HUDEP-2 (cell line): ENCODE measurements at regions not wholly inside any gene's neighbourhood (a gene's known extent, or its start where the extent isn't known, plus 50 kb on each side); places are given as distances from the start of the nearest gene placed in this dataset.

Experiments
- DNase-seq, 76 experiments: peaks; one replicate each; lab custom pipeline; 2025; ENCODE audit not compliant: unreplicated experiment in 76 of 76; lab: John Stamatoyannopoulos, UW

DNA sequence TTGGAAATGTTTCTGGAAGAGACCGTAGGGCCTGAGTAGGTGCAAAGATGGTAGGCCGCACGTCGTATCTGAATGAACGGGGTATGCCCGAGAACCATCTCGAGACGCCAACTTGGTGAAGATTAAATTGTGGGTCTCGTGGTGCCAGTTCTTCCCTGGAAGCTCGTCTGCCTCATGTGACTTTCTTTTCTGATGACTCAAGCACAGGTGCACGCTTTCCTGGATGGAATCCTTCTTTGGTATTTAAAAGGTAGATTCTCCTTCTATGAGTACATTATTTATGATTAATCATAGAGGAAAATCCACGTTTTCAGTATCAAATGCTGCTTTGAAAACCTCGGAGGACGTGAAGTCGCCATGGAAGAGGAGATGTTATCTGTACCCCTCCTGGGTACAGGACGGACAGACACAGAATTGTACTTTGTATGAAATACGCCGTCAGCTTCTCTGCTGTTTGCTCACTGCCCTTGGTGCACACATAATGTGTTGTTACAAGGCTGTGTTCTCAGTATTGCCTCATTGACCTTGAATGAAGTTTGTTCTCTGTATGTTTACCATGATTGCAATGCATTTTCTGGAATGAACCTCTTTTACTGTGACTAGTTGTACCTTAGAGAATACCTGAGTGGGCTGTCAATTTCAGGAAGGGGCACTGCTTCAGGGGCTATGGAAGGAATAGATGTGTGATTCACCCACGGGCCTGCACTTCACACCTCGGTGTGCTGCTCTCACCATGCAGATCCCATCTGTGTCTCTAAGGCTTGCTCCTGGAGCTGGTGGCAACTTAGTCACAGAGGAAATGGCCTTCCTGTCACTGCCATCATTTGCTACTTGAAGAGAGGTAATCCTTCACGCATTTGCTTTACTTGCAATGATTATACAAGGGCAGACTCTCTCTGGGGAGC is 137.3 kb upstream of the RTL1 start:
- no peak for DNase-seq

DNA sequence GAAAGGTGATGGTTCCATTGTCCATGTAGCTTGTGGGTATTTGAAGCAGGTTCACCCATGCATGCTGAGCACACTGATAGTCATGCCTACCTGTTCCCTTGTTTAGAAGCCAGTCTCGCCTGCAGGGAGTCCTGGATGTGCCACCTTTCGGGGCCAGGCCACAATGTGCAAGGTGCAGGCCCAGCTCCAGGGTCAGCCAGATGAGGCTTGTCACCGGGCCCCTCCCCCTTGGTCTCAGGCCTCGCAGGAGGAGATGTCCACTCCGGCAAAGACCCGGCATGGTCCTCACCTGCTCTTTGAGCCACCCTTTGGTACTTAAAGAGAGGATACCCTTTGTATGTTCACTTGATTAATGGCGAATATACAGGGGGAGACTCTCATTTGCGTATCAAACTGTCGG is 140.4 kb upstream of the RTL1 start:
- no peak for DNase-seq

DNA sequence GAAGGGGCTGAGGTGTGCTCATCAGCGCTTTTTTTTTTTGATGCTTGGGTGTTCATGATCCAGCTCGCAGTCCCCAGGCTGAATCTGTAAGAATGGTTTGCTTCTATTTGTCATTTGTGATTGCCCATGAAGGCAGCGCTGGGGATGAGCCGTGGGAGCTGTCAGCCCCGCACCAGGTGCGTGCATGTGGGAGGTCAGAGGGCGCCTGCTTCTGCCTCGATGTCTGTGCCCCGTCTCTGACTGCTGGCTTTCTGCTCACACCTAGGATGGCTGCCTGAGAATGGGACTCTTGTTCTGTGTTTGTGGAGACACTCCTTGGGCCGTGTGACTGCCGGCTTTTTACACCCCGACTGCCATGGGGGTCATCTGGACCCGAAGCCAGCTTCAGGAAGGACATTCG is 141.2 kb upstream of the RTL1 start:
- DNase-seq, result no peak

DNA sequence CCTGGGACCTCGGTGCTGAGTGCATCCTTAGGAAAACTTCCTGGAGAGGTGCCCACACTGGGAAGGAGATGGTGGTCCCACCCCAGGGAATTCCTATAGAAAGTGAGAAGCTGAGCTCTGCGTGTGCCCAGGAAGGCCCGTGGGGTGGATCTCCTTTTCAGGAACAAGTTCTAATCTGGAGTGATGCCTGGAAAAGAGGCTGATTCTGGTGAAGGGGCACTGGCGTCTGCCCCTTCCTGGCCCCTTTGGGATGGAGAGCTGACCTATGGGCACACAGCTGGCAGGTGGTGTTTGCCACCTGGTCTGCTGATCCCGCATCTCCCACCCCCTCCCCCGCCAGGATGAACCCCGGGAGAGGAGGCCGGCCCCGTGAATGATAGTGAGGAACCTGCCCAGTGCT is 142.0 kb upstream of the RTL1 start:
- no peak for DNase-seq

DNA sequence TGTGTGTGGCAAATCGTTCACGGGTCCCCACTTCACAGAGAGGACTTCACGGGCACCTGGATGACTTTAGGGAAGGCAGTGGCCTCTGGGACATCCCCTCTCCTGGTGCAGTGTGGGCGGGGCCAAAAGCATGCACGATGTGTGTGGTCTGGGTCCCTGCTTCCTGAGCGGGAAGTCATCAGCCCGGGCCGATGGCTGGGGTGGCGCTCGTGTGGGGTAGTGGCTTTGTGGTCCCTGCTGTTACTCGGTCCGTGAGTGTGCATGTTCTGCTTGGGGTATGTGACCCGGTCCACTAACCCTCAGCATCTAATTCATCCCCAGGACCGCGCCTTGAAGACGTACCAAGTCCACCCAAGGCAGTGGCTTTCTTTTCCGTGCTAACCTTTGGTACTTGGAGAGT is 142.5 kb upstream of the RTL1 start:
- peak in 1 of 76 experiments; percentile 1 for DNase-seq

DNA sequence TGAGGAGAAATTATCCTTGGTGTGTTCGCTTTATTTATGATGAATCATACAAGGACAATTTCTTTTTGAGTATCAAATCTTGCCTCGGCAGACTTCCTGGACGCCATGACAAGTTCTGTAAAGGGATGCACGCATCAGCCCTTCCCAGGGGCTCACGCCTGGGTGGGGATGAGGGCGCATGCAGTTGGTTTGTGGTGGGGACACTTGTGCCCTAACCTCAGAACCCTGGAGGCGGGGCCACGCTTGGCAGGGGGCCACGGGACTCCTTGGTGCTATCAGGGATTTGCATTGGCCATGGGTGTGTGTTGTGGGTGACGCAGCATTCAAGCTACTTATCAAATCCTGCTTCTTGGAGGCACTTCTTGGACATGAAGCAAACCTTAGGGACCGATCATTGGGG is 143.8 kb upstream of the RTL1 start:
- DNase-seq, result peak in 3 of 76 experiments; percentile 1 to 10 (median 2)

DNA sequence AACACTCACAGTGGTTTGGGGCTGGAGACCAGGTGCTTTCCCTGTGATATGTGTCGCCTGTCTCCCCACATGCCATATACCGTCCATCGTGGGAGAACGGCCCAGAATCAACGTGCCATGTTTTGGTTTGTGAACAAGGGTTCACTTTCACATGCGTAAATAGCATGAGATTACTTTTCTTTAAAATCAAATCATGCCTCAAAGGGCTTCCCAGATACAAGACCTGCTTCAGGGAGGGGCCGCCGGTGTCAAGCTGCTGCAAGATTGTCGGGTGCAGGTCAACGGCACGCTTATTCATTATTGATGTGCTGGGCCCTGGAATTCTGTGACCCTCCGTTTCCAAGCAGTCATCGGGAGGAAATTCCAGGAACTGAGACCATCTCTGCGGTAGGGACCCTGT is 145.2 kb upstream of the RTL1 start:
- no peak for DNase-seq

DNA sequence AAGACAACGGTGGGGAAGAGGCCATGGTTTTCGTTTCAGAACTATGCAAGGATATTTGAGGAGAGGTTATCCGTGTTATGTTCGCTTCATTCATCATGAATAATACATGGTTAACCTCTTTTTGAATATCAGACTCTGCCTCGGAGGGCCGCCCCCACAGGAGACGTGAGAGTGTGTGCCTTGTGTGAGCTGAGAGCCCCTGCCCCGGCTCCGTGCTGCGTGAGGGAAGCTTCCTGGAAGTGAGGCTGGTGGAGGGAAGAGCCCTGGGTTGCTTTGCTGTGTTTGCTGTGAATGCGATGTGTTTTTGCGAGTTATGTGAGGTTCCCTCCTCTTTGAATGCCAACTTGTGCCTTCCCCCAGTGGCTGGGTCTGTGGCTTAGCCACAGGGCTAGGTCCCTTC is 146.0 kb upstream of the RTL1 start:
- DNase-seq, result no peak

DNA sequence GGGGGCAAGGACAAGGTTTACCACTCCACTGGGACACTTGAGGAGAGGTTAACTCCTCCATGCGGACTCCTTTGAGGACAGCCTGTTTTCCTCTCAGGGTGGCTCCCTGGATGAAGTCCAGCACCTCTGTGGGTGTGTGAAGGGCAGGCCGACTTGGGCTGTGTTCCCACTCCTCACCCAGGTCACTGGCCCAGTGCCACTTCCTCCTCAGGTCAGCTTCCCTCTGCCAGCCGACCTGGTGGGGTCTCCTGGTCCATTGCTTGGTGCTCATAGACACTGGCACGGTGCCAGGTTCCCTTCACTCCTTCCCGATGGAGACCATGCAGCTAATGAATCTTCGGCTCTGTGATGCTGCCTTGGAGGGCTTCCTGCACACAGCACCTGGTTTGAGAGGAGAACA is 146.4 kb upstream of the RTL1 start:
- DNase-seq, result no peak

DNA sequence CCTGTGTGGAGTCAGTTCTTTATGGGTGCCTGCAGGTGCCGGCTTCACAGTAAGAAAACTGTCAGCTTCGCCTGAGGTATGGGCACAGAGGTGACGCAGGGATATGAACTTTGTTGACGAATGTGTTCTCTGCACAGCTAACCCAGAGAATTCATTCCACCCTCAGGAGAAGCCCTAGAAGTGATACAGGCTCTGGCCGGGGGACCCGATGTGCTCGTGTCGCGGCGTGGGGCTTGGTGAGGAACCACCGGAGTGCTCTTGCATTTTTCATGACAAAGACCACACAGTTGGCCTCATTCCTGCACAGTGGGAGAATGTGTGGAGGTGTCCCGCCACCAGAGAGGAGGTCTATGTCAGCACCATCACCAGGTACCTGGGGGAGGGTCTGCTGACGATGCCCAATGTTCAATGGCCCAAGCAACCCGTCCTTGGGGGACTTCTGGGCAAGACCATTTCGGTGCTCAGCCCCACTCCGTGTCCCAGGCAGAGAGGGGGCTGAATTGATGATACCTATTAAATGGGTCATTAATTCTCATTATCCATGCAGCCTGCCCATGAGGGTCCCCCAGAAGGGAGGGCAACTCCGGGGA is 147.5 kb upstream of the RTL1 start:
- no peak for DNase-seq

DNA sequence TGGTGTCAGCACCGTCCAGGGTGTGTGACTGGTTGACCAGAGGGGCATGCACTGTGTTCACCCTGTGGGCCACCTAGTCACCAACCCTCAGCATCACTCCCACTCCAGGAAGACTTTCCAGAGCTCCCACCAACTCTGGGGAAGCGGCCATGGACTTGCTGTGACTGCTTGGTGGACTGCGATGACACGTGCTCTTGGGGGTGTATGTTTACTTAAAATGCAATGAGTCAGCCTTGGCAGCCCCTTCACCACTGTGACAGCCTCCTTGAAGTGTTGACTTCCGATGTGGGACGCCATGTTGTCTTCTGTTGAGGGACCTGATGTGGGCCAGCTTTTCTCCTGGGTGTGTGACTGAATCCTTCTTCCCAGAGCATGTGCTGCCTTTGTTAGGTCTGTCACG is 151.1 kb upstream of the RTL1 start:
- DNase-seq, result no peak

DNA sequence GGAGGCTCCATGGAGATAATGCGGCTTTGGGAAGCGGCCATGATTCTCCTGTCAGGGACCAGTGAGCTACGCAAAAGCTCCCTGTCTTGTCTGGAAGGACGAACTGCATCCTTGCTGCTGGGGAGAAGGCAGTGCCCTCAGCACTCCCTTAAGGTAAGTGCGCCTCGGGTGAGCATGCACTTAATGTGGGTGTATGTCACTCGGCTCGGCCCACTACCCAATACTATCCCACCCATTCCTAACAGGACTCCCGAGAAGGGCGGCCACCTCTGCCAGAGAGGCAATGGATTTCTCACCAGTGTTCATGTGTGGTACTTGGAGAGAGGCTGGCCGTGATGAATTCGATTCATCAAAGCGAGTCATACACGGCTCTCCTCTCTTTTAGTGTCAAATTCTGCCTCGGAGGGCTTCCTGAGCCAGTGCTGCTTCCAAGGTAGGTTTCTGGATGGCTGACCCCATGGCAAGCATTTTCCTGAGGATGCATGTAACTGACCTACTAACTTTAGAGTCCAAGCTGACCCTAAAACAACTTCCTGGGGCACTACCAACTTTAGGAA is 151.7 kb upstream of the RTL1 start:
- no peak for DNase-seq

DNA sequence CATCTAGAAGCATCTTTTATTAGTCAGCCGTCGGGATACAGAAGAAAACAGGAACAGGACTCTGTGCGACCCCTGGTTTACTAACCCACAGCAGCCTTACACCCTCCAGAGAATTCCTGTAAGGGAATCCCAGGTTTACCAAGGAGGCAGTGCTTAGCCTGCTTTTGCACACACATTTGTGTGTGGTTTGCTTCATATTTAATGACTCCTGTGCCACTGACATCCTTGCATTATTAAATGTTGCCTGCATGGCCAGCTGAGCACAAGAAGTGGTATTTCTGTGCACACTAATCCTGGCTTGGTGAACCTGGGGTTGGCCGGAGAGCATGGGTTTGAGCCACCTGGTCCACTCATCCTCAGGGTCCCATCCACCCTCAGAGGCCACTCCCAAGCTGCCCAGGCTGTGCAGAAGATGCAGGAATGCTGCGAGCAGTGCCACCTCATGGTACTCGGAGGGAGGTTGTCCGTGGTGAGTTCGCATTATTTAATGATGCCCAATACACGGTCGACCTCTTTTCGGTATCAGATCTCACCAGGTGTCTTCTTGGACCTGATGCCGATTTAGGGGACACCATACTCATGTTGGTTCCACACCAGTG is 152.4 kb upstream of the RTL1 start:
- no peak for DNase-seq

DNA sequence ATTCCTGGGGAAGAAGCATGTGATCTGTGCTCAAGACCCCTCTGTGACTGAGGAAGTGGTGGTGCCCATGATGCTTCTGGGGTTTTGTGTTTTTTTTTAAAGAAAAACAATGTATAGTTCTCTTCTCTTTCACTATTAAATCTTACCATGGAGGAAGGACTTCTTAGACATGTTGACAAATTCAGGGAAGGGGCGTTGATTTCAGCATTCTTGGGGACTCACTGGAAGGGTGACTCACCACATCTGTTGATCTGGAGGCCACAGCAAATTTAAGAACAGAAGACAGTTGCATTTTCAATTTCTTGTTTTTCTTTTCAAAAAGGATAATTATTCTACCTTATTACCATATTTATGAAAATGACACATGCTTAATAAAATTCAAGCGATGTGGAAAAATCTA is 152.9 kb upstream of the RTL1 start:
- DNase-seq, result no peak

DNA sequence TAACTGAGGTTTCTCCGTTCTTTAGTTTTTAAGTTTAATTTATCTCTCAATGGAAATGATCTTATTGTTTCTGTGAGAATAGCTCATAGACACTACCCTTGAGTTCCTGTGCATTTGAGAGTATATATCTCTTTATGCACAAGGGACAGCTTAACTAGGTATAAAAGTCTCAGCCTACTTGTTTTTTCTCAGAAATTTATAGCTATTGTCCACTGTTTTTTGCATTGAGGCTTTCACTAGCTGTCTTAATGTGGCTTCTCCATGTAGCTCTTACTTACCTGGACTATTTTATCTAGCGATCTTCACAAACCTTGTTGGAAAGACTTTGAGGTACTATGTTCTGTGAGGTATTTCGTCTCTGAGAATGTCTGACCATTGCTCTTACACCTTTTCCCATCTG is 153.9 kb upstream of the RTL1 start:
- DNase-seq, result no peak

DNA sequence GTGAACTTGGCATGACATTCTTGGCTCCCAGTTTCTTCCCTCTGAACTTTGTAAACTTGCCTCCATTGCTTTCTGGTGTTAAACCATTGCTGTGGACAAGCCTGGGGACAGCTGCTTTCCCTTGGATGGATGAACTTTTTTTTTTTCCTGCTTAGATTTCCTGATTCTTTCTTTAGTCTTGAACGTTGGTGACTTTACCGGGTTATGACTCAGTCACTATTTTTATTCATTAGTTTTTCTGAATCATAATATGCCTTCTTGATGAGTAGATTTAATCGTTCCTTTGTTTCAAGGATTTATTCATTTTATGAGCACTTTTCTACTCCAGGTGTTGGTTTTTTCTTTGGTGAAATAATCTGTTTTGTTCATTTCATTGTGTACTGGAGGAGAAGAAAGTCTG is 155.0 kb upstream of the RTL1 start:
- no peak for DNase-seq

DNA sequence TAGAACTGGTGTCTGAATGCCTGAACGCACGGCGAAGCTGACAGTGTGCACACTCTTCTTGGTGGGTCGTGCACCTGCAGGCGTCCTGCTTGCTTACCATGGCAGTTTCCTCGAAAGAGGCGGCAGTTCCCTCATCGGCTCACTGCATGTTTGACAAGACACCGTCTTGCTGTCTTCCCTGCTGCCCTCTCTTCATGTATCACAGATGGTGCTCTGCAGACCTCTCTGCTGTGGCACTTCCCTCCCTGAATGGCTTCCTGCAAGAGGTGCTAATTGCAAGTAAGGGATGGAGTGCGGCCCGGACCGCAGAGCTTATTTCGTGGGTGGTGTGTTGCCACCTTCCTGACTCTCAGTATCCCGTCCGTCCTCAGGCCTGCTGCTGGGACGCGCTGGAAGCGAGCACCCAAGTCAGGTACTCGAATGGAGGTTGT is 156.7 kb upstream of the RTL1 start:
- no peak for DNase-seq

DNA sequence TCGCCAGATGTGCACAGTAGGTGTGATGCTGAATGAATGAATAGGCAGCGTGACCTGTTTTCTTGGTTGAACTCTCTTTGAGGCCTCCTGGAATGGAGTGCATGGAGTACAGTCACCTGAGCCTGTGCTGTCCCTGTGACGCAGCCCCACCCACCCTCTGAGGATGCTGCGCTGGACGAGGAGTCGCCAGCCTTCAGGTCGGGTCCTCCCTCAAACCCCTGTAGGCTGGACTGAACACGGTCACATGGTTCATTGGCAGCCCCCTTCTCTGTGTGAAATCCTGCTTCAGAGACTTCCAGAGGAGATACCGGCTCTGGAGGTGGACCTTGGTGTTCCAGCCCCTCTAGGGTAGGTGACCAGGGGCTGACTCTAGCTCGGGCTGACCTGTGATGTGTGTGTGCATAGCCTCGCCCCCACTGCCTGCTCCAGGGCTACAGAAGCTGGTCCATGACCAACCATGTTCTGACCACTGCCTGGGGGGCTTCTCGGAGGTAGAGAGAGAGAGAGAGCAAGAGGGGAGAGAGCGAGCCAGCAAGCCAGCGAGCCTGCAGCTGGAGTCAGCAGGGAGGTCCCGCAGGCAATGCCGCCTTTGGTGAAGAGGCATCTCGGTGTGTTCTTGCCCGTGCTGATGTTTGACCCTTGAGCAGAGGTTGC is 158.0 kb upstream of the RTL1 start:
- no peak for DNase-seq

DNA sequence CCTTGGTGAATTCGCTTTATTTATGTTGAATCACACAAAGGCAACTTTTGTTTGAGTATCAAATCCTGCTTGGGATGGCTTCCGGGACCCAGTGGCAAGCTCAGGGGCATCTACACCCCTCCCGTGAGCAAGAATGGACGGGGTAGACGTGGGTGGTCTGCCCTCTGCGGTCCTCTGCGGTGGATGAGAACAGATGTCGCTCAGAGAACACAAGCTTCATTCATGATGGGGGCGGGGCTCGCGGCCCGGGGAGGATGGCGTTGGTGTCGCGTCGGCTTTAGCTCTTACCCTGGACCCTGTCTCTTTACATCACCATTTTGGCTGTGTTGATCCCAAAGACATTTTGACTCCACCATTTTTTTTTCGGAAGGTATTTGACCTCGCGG is 158.5 kb upstream of the RTL1 start:
- no peak for DNase-seq

DNA sequence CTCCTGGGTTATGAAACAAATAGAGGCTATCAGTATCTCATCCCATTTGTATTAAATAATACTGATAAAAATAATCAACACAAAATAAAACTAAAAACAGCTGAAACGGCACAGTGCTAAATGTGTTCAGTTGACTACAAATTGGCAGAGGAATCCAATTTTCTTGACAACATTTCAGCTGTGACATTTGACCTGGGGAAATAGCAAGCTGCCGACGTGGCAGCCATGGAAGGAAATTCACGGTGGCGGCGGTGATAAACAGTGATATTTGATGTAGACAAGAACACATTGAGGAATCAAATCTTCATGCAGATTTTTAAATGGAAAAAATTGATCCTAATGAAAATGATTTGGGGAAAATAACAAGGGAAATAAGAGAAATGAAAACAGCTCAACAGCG is 159.1 kb upstream of the RTL1 start:
- no peak for DNase-seq

DNA sequence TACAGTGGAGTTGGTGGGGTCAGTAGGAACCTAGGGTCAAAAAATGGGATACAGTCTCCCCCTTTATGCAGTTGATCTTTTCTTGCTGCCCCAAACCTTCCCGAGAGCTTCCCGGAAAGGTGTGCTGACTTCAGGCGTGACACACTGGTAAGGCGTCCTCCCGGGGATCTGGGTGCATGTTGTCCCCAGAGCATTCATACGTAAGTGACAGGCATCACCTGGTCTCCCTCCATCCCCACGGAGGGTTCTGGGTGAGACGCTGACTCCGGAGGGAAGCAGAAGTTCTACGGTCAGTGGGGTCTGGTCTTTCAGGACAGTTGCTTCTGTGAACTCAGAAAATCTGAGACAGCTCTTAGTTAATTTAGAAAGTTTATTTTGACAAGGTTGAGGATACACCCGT is 159.6 kb upstream of the RTL1 start:
- no peak for DNase-seq
